GM12891 (cell line): ENCODE measurements at regions not wholly inside any gene's neighbourhood (a gene's known extent, or its start where the extent isn't known, plus 50 kb on each side); places are given as distances from the start of the nearest gene placed in this dataset.

Experiments
- DNase-seq: peaks from one replicate; pipeline ENCODE4 v3.0.0; 2011; ENCODE audit warnings: low spot score; ENCODE audit not compliant: insufficient read length
- FAIRE-seq: peaks from 2 replicates; lab custom pipeline; 2011; peaks lifted over from hg19 to GRCh38; lab: Jason Lieb, UNC
- PAX5 ChIP-seq: IDR thresholded peaks from 2 replicates; pipeline ENCODE4 v1.6.1; 2011; ENCODE audit warnings: low read length, moderate library complexity, mild to moderate bottlenecking; ENCODE audit not compliant: insufficient read depth, severe bottlenecking
- POLR2A ChIP-seq: IDR thresholded peaks from 2 replicates; pipeline ENCODE4 v1.6.1; 2011; ENCODE audit warnings: low read depth, low read length, control low read depth
- POLR2AphosphoS5 ChIP-seq: IDR thresholded peaks from 2 replicates; pipeline ENCODE4 v1.6.1; 2011; ENCODE audit warnings: low read depth, low read length, control low read depth
- POU2F2 ChIP-seq: IDR thresholded peaks from 2 replicates; pipeline ENCODE4 v1.6.1; 2011; ENCODE audit warnings: low read depth, mild to moderate bottlenecking, control low read depth, low read length, moderate library complexity
- SPI1 ChIP-seq: IDR thresholded peaks from 2 replicates; pipeline ENCODE4 v1.6.1; 2011; ENCODE audit warnings: low read depth, low read length, control low read depth
- TAF1 ChIP-seq: IDR thresholded peaks from 2 replicates; pipeline ENCODE4 v1.6.1; 2011; ENCODE audit warnings: low read depth, low read length, control low read depth

GRCh38 chr18:44452346-44452745, 228.3 kb upstream of the SETBP1 start:
- TF ChIP-seq POLR2AphosphoS5: no peak
- no peak for TF ChIP-seq PAX5
- no peak for TF ChIP-seq POU2F2
- FAIRE-seq (no peak), DNase-seq (no peak)

DNA sequence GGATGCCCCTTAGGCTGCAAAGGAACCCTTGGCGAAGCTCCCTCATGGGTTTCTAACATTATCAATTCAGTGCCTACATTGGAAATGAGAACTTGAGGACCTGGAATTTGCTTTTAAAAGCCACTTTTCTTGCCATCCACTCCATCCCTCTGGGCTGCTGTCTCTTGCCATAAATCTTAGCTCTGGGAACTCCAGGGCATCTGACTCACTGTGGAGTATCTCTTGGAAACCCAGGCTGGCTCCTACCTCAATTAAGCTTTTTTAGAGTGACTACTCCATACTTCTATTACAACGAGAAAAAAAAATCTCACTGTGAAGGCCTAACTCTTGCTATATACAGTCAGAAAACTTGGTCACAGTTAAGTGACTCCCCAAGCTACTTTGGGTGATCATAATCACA, 227.2 kb upstream of the SETBP1 start:
- DNase-seq: no peak
- TF ChIP-seq POLR2A: no peak
- no peak for TF ChIP-seq SPI1
- no peak for FAIRE-seq

GRCh38 chr18:44458777-44459176, 221.9 kb upstream of the SETBP1 start:
- FAIRE-seq: no peak
- TF ChIP-seq SPI1 (no peak), POLR2AphosphoS5 (no peak), POU2F2 (no peak), POLR2A (no peak), PAX5 (no peak), TAF1 (no peak)
- DNase-seq: no peak

DNA sequence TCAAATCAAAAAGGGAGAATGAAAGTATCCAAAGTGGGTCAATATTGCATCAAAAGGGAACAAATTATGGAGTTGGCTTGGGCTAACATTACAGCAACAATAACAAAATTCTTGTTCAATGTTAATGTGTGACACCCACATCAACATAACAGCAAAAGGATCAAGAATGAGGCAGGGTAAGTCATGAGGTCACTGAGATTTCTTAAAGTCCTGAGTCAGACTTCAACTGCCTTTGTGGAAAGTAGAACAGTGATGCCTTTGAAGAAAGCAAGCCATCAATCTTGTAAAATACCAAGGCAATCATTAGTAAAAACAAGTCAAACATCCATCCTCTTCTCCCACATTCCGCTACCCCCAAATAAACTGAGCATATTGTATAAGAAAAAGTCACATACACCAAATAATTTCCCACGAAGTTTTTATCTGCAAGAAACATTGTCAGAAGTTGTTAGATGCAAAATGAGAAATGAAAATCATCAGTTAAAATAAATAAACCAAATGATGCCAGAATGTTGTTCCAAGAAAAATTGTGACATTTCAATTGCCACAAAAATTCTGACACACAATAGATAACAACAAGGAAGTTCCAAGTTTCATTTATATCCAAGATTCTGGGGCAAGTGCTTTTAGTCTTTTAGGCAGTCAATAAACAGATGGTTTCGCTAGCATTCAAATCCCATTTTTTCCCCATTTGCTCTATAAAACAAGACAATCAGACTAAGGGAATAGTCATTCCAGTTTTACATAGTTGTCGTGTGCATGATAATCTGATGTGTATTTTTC, 216.1 kb upstream of the SETBP1 start:
- TF ChIP-seq SPI1 (no peak), TAF1 (no peak), POLR2A (no peak), POLR2AphosphoS5 (no peak), POU2F2 (no peak), PAX5 (no peak)
- DNase-seq: no peak
- no peak for FAIRE-seq

- FAIRE-seq (no peak), DNase-seq (no peak)
- TF ChIP-seq POLR2AphosphoS5 (no peak), SPI1 (no peak), POU2F2 (no peak), PAX5 (no peak), POLR2A (no peak), TAF1 (no peak)
Measured at GRCh38 chr18:44465381-44465841, 215.3 kb upstream of the SETBP1 start.

DNA sequence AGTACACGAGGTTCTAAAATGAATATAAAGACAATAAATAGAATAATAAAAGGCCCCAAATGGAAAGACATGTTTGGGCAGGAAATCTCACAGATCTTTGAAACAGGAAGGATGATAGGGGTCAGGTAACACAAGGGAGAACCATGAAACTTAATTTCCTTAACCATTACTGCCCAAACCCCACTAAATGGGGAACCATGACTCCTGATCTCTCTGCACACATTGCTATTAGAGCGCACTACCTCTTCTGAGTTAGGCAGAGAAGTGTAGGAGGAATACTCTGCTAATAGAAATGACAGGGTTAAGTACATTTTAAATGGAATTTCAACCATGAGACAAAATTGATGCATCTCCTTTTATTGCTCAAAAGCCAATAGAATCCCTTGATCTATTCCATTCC, 213.7 kb upstream of the SETBP1 start:
- TF ChIP-seq SPI1 (no peak), POU2F2 (no peak), POLR2A (no peak), POLR2AphosphoS5 (no peak), PAX5 (no peak), TAF1 (no peak)
- DNase-seq (no peak), FAIRE-seq (no peak)

DNA sequence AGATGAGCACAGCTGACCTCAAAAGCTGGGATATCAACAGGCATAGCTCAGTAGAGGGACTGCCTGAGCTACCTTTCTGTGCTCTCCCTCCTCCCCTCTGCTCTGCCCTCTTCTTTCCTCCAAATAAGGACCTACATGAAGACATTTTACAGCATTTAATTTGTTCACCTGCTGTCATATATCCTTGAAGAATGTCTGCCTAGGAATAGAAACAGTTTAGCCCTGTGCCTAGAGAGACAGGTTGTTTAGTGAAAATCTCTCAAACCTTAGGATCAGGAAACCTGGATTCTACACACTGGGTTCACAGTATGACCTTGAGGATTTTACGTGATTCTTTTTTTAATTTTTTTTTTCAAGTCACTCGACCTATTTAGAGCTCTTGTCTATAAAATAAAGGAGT, 213.0 kb upstream of the SETBP1 start:
- DNase-seq (no peak), FAIRE-seq (no peak)
- TF ChIP-seq TAF1 (no peak), SPI1 (no peak)

GRCh38 chr18:44473394-44474066, 207.2 kb upstream of the SETBP1 start:
- DNase-seq (no peak), FAIRE-seq (no peak)
- TF ChIP-seq SPI1: no peak
- TF ChIP-seq POLR2A: no peak
- no peak for TF ChIP-seq POU2F2
- no peak for TF ChIP-seq PAX5
- TF ChIP-seq POLR2AphosphoS5: no peak
- no peak for TF ChIP-seq TAF1

DNA sequence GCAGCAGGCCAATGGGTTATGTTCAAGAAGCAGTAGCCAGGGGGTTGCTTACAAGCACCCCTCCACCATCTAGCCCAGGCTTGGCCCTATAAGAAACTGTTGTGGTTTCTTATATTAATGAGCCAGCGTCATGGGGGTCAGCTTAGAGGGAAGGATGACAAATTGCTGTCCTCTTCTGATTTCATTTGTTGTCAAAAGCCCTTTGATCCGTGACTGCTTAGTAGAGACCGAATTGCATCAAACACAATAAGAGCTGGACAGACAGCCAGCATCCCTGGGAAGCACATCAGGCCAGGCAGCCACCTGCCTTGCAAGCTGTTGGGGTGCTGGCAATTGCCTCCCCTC, 206.6 kb upstream of the SETBP1 start:
- DNase-seq (no peak), FAIRE-seq (no peak)
- no peak for TF ChIP-seq SPI1
- TF ChIP-seq PAX5: no peak
- TF ChIP-seq POLR2A: no peak
- TF ChIP-seq POLR2AphosphoS5: no peak
- no peak for TF ChIP-seq POU2F2
- TF ChIP-seq TAF1: no peak

DNA sequence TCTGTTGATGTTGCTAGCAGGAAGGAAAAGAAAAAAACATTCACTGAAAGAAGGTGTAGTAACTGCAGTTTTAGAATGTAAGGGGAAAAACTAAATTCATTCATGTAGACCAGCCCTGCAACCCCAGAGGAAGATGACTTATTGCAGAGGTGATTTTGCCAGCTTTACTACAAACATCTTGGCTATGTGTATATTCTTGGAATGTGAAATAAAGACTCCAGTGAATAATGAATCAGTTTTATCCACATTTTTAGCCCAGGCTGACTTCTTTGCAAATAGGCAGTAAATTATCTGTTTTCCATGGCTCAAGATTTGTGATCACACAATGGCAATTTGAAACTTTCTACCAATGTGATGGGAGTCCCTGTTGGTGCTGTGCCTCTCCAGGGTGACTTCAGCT, 206.1 kb upstream of the SETBP1 start:
- no peak for FAIRE-seq
- TF ChIP-seq POLR2A (no peak), POLR2AphosphoS5 (no peak), TAF1 (no peak), POU2F2 (no peak), SPI1 (no peak), PAX5 (no peak)
- no peak for DNase-seq
